ENCODE measurements at regions not wholly inside any gene's neighbourhood (a gene's known extent, or its start where the extent isn't known, plus 50 kb on each side); places are given as distances from the start of the nearest gene placed in this dataset.
"Not testable (repeated sequence)": the region's sequence is repeated elsewhere in the genome, so short reads cannot be mapped to it uniquely, and the experiment has no call there.

- not testable (repeated sequence) for DNase-seq
Observed at GRCh38 chr4:131742536-131743205, 1406.4 kb upstream of the PCDH10 start.

DNA sequence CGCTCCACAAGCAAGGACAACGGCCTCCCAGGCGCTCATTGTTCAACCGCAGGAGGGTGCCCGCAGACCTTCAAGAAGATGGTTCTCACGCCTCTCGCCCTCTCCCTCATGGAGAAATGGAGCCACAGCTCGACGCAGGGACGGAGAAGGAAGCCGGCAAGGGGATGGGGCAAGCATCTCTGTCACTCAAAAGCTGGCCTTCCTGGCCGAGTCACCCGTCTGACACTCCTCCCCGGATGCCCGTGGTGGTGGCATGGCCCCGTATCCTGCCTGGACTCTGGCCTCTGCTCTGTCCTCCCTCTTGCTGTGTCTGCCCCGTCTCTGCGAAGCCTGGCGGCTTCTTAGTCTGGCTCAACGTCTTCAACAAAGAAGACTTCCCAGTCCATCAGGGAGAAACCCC, 1405.7 kb upstream of the PCDH10 start:
- not testable (repeated sequence) for DNase-seq

DNA sequence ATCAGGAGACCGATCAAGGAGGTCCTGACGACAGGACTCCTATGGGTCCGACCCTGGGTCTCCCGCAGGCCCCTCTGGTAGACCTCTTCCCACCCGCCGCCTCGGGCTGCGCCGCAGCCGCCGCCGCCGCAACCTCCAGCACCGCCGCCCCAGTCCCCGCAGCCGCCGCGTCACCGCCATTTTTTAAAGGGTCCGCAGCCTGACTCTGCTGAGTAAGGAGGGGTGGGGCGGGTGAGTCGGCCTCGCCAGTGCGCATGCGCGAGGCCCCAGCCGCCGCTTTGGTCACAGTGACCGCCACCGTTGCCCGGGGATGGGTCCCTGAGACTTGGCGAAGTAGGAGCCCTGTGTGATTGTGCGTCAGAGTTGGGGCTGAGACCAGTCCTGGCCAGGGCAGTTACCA, 1401.9 kb upstream of the PCDH10 start:
- DNase-seq = not testable (repeated sequence)

DNA sequence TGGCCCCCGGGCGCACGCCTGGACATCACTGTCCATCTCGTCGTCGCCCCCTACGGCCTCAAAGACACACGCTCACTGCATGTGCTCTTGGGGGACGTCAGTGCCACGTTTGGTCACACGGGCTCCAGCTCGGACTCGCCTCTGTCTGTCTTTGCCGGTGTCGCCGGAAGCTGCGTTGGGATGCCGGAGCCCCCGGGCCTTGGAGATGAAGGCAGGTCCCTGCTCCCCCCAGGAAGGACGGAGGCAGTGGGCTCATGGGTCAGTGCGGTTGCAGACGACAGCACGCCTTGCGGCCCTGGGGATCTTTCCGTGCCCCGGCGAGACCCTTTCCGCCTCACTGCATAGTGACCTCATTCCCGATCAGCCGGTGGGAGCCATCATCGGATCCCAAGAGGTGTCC, 1399.9 kb upstream of the PCDH10 start:
- DNase-seq = not testable (repeated sequence)

DNA sequence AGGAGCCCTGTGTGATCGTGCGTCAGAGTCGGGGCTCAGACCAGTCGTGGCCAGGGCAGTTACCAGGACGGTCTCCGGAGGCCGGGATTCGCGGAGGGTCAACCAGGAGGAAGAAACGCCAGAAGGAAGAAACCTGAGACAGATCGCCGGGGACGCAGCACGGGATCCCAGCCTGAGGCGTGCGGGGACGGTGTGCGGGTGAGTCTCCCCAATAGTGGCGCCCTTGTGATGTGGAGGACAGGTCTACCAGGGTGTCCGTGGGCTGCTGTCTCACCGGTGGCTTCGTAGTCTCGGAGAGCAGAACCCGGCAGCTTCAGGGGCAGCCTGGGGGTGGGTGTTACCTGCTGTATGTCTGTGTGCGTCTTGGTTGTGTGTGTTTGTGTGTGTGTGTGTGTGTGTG, 1399.1 kb upstream of the PCDH10 start:
- DNase-seq = peak; percentile 11

DNA sequence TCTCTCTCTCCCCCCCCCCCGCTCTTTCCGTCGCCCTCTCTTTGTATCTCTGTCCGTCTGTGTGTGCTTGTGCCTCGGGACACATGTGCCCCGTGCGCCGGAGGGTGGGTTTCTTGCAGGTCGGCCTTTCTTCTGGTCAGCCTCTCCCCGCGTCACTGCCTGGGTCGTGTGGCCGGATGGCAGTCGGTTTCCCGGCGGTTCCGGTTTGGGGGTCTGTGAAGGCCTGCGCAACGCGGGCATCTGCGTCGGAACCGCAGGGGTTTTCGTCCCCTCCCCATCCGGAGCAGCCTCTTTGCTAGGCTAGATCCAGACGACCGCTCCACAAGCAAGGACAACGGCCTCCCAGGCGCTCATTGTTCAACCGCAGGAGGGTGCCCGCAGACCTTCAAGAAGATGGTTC, 1398.6 kb upstream of the PCDH10 start:
- peak; percentile 22 for DNase-seq

DNA sequence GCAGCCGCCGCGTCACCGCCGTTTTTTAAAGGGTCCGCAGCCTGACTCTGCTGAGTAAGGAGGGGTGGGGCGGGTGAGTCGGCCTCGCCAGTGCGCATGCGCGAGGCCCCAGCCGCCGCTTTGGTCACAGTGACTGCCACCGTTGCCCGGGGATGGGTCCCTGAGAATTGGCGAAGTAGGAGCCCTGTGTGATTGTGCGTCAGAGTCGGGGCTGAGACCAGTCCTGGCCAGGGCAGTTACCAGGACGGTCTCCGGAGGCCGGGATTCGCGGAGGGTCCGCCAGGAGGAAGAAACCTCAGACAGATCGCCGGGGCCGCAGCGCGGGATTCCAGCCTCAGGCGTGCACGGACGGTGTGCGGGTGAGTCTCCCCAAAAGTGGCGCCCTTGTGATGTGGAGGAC, 1386.9 kb upstream of the PCDH10 start:
- not testable (repeated sequence) for DNase-seq

DNA sequence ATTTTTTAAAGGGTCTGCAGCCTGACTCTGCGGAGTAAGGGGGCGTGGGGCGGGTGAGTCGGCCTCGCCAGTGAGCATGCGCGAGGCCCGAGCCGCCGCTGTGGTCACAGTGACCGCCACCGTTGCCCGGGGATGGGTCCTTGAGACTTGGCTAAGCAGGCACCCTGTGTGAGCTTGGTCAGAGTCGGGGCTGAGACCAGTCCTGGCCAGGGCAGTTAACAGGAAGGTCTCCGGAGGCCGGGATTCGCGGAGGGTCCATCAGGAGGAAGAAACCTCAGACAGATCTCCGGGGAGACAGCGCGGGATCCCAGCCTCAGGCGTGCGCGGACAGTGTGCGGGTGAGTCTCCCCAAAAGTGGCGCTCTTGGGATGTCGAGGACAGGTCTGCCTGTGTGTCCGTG, 1384.4 kb upstream of the PCDH10 start:
- no peak for DNase-seq

DNA sequence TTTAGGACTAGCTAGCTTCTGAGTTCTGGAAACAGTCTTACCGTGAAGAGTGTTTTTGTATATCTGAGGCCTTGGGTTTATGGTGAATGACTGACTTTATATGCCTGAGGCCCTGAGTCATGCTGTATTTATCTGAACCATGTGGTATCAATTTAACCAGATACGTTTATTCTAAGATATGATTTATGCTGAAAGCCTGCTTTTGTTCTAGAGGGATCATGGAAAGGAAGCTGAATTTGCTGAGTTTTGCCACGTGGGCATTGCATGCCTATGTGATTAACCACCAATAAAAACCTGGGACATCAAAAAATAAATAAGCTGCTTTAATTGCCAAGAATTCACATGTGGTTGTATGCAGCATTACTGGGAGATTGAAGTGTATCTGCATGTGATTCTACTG, 1374.7 kb upstream of the PCDH10 start:
- DNase-seq = not testable (repeated sequence)

- not testable (repeated sequence) for DNase-seq
Observed at GRCh38 chr4:131810565-131810964, 1338.5 kb upstream of the PCDH10 start.
